ENCODE measurements at regions not wholly inside any gene's neighbourhood (a gene's known extent, or its start where the extent isn't known, plus 50 kb on each side); places are given as distances from the start of the nearest gene placed in this dataset.

DNA sequence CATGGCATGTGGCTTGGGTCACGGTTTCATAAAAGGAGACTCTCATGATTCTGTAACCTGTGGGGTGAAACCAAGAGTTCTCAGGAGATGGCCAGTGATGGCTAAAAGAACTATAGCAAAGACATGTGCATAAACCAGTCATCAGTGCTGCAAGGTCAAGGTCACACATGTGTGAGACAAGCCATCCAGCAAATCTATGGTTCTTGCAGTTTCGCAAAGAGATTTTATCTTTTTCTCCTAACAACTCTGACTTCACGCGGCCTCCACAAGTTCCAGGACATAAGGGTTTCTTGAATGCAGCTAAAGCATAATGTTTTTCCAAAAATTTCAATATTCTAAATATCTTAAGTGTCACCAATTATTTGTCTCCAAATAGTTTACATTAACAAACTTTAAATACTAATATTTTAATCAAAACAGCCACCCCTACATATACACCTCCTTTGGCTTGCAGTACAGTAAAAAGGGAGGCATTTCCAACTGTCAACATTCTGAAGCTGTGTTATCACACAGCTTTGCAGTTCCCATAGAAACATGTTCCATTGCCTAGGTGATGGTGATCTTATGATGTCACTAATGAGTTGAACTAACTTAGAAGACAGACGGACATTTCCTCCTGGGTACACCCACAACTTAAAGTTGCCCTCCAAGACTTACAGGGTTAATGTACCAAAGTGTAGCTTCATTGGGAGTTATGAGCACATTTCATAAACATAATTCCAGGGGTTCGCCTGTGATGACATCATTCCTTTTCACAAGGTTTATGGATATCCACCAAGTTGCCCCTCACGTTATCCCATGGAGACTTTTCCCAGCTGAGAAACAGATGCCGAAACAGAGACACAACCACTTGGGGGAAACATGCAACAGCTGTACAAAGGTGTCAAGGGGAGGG lies 250.9 kb upstream of the PDE10A start:
- DNase-seq (ENCODE audit: low read depth in 2 of 2) = no peak

DNA sequence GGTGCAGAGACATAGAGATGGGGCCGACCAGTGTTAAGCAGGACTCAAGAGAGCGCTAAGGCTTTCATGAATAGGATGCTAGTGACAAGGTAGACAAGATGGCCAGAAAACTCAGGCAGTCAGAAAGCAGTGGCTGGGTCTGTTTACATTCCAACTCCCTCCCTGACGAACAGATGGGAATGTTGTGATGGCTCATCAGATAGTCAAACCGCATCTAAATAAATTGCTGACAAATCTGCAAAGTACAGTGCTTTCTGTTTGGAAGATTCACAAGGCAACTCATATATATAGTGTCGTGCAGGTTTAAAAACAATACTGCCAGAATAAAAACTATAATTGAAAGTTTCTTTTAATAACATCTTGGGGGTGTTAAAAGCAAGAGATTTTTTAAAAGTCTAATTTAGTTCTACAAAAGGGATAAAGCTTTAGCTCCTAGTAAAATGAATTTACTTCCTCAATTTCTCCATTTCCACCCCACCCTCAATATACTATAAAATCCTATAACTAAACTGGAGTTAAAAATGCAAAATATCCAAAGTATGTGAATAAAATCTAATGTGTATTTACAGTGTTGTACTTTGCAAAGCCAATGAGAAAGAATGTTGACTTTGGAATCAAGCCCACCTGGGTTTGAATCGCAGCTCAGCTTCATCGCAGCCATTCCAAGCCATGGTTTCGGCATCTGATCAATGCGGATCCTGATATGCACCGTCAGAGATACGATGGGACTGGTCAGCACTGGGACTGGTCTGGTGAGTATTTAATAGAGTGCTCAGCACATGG lies 247.3 kb upstream of the PDE10A start:
- DNase-seq (ENCODE audit: low read depth in 2 of 2) = no peak

DNA sequence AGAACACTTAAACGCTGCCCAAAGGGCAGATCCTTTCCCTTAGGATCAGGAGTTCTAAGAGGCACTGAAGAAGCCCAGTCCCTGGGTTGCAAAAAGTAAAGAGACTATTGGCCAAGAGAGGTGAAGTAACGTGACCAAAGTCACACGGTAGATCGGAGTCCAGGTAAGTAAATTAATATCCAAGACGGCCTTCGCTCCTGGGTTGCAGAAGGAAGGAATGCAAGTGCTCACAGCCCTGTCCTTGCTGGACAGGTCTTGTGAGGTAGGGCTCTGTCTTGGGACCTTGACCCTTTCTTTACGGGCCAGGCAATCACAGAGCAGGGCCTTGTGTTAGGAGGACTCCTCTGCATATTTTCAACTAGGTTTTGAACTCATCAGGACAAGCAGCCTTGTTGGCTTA lies 243.7 kb upstream of the PDE10A start:
- DNase-seq (ENCODE audit: low read depth in 2 of 2) = no peak

DNA sequence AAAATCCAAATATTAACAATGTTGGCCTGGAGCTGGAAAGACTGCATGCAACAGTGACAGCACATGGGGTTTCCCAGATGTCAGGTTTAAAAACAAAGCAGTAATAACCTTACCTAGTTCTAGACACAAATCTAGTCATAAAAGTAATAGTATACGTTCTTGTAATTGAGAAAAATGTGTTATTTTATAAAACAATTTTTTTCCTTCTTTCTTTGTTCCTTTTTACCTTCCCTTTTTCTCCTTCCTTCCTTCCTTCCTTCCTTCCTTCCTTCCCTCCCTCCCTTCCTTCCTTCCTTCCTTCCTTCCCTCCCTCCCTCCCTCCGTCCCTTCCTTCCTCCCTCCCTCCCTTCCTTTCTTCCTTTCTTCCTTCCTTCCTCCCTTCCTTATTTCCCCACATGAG lies 242.7 kb upstream of the PDE10A start:
- no peak for DNase-seq (ENCODE audit: low read depth in 2 of 2)

DNA sequence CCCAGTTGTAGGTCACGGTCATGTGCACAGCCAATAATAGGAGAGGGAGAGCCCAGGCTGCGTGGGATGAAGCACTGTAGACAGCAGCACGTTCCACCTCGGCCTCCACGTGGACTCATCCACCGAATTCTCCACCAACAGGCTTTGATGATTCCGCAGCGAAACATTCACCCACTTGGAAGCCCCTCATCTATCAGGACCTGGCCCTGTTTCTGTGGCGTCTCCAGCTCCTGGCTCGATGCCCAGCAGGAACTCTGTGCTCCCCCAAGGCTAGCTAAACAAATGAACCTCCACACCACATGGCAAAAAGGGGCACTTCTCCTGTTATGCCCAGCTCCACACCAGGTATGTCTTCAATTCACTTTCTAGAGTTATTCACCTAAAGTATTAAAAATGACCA lies 237.9 kb upstream of the PDE10A start:
- DNase-seq (ENCODE audit: low read depth in 2 of 2) = no peak

DNA sequence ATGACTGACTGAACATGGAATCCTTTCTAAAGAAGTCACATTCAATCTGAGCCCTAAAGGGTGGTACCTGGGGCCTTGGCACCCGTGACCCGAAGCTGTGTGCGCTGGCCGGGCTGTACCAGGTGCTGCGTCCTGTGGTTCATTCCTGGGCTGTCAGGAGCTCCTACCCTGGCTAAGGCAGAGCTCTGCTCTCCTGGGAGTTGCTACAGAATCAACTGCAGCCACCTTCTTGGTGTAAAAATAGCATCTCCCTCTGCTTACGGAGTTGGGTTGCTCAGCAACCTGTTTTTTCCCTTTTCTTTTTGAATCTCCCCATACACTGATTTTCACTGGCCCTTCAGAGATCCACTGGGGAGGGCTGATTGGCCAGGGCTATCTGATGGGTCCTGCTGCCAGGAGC lies 236.6 kb upstream of the PDE10A start:
- DNase-seq (ENCODE audit: low read depth in 2 of 2) = no peak

DNA sequence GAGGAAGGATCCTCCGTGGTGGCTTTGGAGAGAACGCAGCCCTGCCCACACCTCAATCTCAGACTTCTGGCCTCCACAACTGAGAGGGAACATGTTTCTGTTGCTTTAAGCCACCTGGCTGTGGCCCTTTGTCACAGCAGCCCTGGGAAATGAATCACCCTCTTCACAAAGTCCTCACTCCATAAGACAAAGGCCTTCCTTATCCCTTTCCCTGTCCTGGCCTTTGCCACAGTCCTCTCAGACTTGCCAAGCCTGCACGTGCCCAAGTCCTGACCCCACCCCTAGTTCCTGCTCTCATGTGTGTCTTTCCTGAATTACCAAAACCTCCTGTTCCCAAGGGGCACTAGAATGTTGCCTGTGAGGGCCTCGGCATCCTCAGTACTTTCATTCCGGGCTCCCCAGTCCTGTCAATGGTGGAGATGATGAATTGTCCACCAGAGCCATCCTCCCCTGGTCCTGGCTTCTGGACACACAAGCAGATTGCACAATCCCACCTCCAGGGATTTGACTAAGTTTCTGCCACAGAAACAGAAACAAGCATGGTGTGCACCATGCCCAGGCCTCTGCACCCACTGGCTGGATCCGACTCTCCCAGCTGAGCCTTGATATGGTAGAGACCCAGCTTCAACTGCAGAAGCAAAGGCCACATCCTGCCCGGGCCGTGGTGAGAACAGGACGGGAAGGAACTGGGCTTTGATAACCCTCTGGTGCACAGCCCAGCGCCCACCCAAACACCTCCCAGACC lies 232.6 kb upstream of the PDE10A start:
- DNase-seq (ENCODE audit: low read depth in 2 of 2) = no peak

DNA sequence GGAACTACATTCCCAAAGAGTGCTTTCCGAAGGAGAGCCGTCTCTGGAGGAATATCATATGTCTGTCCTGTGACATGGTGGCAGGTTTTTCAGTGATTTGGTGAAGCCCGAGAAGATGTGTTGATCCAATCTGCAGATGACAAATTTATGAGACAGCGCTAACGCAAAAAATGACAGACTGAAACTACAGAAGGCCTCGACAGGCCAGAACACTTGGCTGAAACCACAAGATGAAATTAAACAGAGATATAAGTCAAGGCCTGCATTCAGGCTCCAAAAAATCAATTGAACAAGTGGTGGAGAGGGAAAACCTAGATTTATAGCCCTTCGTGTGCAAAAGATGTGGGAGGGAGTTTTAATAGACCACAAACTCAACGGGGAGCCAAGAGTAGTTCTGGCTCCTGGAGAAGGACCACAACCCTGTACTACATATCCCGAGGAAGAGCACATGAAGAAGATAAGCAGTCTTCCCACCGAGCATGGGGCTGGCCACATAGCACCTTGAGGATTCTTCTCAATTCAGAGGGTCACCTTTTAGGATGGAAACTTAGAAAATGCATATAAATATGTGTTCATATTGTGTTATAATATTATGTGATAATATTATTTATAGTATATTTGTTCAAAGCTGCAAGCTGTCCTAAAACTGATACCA lies 231.3 kb upstream of the PDE10A start:
- no peak for DNase-seq (ENCODE audit: low read depth in 2 of 2)

DNA sequence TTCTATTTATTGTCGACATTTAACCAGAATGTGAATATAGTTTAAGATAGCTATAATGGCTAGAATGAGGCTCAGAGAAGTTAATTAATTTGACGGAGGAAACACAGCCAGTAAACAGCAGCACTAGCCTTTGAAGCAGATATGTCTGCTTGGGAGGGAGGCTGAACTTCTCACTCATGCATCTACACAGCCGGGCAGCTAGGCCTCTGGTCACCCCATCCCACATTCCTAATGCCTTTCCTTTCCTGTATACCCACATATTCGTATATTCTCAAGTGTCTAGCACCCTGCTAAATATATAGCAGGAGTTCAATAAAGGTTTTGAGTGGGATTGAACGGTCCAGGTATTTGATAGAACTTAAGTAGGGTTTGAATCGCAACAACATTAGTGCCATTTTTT lies 230.4 kb upstream of the PDE10A start:
- no peak for DNase-seq (ENCODE audit: low read depth in 2 of 2)

DNA sequence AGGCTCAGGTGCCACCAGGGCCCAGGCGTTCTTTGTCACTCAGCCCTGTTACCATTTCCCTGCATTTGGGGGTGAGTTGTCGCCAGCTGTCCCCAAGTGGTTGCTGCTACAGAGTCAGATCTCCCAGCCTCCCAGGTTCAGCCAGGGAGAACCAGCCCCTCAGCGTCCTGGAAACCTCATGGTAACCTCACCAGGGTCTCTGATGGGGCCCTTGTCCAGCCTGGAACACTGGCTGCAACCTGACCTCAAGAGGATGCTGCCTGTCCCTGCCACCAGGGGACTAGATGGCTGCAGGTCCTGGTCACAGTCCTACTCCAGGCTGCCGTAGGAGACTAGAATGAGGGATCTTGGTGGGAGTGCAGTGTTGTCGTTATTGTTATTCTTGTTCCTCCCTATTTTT lies 228.3 kb upstream of the PDE10A start:
- DNase-seq (ENCODE audit: low read depth in 2 of 2) = no peak

DNA sequence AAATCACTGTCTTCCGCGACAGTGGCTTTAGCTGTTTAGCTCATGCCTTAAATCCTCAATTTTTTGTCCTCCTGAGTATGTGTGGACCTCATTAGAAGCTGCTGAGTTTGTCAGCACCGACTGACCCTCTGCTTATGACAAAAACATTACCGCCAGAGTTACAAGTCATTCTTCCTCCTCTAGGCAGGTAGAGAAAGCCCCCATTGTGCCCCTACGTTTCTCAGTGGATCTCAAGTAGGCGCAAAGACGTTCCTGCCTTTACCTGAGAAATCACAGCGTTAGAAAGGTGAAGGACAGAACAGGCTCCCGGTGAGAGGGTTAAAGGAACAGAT lies 227.3 kb upstream of the PDE10A start:
- DNase-seq (ENCODE audit: low read depth in 2 of 2) = no peak

DNA sequence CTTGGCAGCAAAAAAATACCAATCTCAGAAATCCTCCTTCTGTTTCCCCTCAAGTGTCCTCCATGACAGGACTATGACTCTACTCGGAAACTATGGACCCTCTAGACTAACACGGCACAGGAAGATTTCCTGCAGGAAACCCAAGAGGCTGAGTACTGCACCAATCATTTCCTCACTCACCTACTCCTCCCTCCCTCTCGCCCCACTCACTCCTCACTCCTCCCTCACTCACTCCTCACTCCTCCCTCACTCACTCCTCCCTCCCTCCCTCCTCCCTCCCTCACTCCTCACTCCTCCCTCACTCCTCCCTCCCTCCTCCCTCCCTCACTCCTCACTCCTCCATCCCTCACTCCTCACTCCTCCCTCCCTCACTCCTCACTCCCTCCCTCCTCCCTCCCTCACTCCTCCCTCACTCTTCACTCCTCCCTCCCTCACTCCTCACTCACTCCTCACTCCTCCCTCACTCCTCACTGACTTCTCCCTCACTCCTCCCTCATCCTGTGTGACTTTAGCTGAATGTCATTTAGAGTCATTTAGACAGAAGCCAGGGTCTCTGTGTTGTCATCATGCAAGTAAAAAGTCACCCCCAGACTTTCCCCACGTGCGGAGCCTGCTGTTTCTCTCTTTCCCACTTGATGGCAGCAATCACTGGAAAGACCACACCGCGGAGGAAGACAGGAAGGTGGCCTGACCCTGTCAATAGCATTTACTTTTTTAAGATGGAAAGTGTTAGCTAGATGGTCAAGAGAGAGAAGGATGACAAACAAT lies 226.8 kb upstream of the PDE10A start:
- DNase-seq (ENCODE audit: low read depth in 2 of 2) = peak in 1 of 2 experiments; percentile 10

DNA sequence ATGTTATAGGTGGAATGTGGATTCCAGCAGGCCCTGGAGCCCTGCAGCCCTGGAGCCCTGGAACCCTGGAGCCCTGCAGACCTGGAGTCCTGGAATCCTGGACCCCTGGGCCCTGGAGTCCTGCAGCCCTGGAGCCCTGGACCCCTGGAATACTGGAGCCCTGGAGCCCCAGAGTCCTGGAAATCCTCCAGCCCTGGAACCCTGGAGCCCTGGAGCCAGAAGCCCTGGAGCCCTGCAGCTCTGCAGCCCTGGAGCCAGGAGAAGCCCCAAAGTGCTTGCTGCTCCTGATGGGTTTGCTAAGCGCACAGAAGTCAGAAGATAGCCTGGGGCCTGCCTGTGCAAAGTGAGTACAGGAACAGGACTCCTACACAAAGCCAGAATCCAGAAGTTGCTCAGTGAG lies 223.1 kb upstream of the PDE10A start:
- DNase-seq (ENCODE audit: low read depth in 2 of 2) = no peak

DNA sequence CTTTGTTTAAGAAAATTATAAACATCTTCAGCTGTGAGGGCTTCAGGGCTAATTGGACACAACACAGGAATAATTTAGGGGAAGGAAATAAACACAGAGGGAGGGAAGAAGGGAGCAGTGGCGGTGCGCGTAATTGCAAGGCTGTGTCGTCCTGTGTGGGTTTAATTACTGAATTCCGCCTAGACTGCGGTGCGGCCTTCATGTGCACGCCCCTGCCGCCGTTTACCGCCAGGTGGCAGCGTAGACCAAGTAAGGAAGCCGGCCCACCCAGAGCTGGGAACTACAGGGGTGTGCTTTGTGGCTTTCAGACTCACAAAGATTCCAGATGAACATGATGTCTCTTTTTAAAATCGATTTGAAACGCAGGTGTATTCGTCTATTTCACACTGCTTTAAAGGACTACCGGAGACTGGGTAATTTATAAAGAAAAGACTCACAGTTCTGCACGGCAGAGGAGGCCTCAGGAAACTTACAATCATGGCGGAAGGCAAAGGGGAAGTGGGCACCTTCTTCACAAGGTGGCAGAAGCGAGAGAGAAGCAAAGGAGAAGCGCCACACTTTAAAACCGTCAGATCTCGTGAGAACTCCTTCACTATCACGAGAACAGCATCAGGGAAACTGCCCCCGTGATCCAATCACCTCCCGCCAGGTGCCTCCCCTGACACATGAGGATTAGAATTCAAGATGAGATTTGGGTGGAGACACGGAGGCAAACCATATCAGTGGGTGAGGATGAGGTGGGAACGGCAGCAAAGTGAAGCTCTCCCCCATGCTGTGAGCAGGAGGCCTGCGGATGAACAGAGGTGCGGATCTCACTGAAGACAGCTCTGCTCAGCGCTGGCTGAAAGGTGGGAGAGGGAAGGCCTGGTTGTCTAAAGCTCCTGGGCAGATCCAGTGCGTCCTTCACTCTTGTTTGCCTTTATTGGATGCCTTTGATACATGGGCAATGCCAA lies 222.0 kb upstream of the PDE10A start:
- peak in 1 of 2 experiments; percentile 33 for DNase-seq (ENCODE audit: low read depth in 2 of 2)

DNA sequence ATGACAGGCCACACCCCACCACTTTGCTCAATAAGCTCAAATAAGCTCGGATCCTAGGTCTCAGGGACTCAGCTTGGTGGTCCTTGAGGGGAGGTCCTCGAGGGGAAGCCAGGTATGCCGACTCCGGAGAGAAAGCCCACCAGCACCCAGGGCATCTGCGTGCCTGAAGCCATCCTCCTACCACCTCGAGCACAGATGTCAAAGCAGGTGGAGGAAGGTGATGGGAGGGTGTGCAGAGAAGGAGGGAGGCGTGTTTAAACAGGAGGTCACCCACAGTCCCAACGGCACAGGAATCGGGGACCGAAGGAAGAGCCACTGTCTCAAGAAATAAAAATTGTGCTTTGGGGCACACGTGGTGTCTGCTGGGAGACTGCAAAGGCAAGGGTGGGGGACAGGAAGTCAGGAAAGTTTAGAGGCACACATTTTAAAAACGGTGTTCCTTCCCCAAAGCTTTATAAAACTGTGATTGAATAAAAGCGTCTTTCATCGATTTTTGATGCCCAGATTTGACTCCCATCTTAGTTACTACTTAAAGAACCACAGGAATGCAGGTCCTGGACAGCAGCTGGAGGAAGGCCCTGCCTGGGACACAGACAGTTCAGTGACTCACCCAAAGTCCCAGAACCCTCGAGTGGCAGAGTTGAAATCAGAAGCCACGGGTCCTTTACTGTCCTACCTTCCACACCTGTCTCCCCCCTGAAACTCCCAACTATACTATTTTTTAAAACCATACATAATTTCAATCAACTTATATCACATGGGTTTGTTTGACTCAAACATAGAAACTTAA lies 221.0 kb upstream of the PDE10A start:
- no peak for DNase-seq (ENCODE audit: low read depth in 2 of 2)

DNA sequence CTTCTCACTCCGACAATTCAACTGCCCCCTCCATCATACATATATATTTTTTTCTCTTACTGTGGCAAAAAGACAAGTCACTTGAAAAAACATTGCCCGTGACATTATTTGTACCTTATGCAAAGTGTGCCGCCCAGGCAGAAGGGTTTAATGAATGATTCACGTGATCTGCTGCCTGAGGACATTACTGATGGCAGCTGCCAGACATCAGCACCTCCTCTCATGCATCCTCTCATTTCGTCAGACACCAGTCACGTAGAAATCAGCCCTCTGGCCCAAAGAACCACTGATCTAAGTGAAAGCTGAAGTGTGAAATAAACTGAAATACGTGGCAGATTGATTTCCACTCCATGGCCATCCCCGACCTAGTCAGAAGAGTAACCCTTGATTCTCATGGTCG lies 218.8 kb upstream of the PDE10A start:
- no peak for DNase-seq (ENCODE audit: low read depth in 2 of 2)

DNA sequence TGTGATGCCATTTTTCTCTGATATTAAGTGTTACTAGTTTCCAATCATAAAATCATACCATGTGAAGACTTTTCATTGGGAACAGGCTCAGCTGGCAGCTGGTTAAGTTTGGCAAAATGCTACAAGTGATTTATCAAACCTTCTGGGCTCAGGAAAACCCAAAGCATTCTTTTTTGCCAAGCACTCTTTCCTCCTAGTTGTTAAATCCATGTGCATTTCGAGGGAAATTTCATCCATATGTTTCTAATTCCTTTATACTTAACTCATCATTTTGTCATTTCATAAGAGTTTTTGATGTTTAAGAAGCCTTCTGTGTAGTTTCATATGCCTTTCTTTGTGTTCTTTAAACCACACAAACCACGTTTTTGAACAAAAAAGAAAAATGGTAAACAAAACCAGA lies 217.6 kb upstream of the PDE10A start:
- DNase-seq (ENCODE audit: low read depth in 2 of 2) = peak; percentile 45 to 60

DNA sequence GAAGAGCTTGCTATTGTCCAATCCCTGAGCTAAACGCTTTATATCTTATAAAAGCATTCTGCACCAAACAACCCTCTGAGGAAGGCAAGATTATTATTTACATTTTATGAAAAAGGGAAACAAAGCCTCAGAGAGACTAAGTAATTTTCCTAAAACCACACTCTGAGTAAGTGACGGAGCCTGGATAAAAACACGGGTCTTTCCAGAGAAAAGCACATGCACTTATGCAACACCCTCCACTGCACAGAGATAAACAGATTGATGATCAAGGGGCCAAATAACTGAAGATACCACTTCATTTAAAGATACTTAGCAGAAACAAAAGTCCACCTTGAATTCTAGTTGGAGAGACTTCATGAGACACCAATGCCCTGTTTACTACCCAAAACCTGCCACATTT lies 214.7 kb upstream of the PDE10A start:
- DNase-seq (ENCODE audit: low read depth in 2 of 2) = no peak

DNA sequence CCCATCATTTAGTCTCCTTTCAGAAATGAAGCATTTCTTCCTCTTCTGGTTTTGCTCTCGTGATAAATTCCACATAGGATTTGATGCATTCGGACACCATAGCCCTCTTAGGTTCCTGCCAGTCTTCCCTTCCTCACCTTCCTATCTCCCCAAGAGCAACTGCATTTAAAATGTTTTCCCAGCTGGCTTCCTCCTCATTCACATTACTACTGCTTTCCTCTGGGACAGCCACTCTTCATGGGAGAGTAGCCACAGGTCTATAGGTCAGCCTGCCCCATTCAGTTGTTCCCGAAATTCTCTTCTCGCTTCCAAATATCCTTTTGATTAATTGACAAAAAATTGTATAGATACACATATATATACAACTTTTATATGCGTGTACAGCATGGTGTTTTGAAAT lies 214.2 kb upstream of the PDE10A start:
- DNase-seq (ENCODE audit: low read depth in 2 of 2) = no peak
